Body of pancreas (tissue), 4 donors: ENCODE measurements at regions not wholly inside any gene's neighbourhood (a gene's known extent, or its start where the extent isn't known, plus 50 kb on each side); places are given as distances from the start of the nearest gene placed in this dataset.

ENCODE experiments used
- CTCF ChIP-seq, 7 experiments: fragments of 450-650 bp in 4 of 7; fragments of 200-600 bp in 3 of 7; sonication (generic) in 3 of 7; IDR thresholded peaks; one replicate each; pipeline ENCODE4 v1.5.1; 2016 to 2019; ENCODE audit warnings: antibody characterized with exemption in 7 of 7
- POLR2A ChIP-seq, 3 donors: fragments of 450-650 bp; IDR thresholded peaks; one replicate each; pipeline ENCODE4 v1.6.1; 2016; ENCODE audit warnings: antibody characterized with exemption in 3 of 3, mild to moderate bottlenecking in 2 of 3

- no peak for TF ChIP-seq CTCF (IDR thresholded peaks at IDR 0.05)
- no peak for TF ChIP-seq POLR2A (IDR thresholded peaks at IDR 0.05)
Observed at GRCh38 chr2:188785490-188785889, 188.7 kb upstream of the COL3A1 start.
